ENCODE measurements at regions not wholly inside any gene's neighbourhood (a gene's known extent, or its start where the extent isn't known, plus 50 kb on each side); places are given as distances from the start of the nearest gene placed in this dataset.
A peak's percentile ranks its signal among the peaks of the same experiment; 100 is the strongest.
"Not testable (repeated sequence)": the region's sequence is repeated elsewhere in the genome, so short reads cannot be mapped to it uniquely, and the experiment has no call there.

DNA sequence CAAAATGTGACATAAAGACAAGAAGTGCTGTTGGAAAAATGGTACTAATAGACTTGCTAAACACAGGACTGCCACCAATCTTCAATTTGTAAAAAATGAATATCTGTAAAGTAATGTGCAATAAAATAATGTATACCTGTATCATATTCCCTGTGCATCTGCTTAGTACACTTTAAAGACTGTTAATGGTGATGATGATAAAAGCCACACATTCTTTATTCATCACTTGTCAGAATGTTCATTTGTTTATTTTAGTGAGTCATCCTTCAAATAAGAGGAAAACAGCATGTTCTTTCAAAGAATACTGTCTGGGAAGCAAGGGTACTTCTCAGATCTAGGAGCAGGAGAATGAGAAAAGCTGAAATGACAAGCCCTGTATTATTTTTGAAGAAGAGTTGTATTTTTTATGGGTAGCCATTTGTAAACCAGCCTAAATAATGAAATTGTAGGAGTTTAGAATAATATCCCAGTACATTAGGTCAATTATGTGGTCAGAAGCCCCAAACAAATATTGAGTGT is 78.3 kb upstream of the PSMA6 start:
- intact Hi-C loops (cut with micrococcal nuclease): loop anchor here (1.0 to 10.0 kb wide), 4 partner anchors 57 to 601 kb away; partner anchors contain the start of gene PSMA6
- Histone ChIP-seq H3K27ac (ENCODE audit: low read length) (peak overlapping the region; percentile 56), H3K4me3 (ENCODE audit: low read length) (no peak overlapping the region)

DNA sequence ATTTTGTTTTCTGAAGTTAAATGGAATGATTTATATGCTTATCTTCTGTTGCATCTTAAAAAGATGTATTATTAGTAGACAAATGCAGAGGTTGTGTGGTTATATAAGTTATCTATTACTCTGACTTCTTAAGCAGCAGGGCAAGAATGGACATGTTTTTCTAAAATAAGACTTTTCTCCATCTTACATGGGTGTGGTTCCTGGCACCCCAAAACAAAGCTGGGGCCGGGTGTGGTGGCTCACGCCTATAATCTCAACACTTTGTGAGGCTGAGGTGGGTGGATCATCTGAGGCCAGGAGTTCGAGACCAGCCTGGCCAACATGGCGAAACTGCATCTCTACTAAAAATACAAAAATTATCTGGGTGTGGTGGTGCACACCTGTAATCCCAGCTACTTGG is 77.8 kb upstream of the PSMA6 start:
- H2AFZ ChIP-seq (ENCODE audit: low read length); H3K36me3 ChIP-seq (ENCODE audit: low read depth, low read length); H3F3A ChIP-seq (ENCODE audit: low read length, unreplicated experiment); BruUV-seq (replicated peaks); H3K27me3 ChIP-seq (ENCODE audit: low read length); DNase-seq; H3K4me3 ChIP-seq (ENCODE audit: low read length); H4K20me1 ChIP-seq (ENCODE audit: low read length); H3K9me3 ChIP-seq (ENCODE audit: low read length); ATAC-seq; H3K79me2 ChIP-seq (ENCODE audit: low read length); H3K9me2 ChIP-seq (replicated peaks; ENCODE audit: low read length): not testable (repeated sequence)
- peak overlapping the region; percentile 56 for H3K27ac ChIP-seq (ENCODE audit: low read length)
- CTCF ChIA-PET: interaction anchor here (0.6 to 1.6 kb wide), 5 partner anchors 15 to 814 kb away, joined by 3 to 9 read pairs (median 6); partner anchors contain the start of gene PSMA6
- peaks cover 14% of the 10 kb centered on the region for H3K4me1 ChIP-seq (ENCODE audit: insufficient read depth, low read length)
- peak overlapping the region; percentile 4; the same call in 1 of the 2 replicates for H3K4me2 ChIP-seq (ENCODE audit: low read length)
- POLR2A ChIA-PET (ENCODE audit: unreplicated experiment): interaction anchor here (0.6 kb wide), 1 partner anchor 74 kb away, joined by 4 read pairs; no protein-coding TSS in a partner anchor
- H3K9ac ChIP-seq (ENCODE audit: low read length): 0 out of 2 replicates have a peak overlapping the region, but pooled peaks have one; percentile 2
- intact Hi-C loops (cut with micrococcal nuclease): loop anchor here (1.0 to 10.0 kb wide), 4 partner anchors 57 to 600 kb away; partner anchors contain the start of gene PSMA6

More for the DNA sequence above, 78.3 kb upstream of the PSMA6 start:
- TF ChIP-seq, protein P1, sequence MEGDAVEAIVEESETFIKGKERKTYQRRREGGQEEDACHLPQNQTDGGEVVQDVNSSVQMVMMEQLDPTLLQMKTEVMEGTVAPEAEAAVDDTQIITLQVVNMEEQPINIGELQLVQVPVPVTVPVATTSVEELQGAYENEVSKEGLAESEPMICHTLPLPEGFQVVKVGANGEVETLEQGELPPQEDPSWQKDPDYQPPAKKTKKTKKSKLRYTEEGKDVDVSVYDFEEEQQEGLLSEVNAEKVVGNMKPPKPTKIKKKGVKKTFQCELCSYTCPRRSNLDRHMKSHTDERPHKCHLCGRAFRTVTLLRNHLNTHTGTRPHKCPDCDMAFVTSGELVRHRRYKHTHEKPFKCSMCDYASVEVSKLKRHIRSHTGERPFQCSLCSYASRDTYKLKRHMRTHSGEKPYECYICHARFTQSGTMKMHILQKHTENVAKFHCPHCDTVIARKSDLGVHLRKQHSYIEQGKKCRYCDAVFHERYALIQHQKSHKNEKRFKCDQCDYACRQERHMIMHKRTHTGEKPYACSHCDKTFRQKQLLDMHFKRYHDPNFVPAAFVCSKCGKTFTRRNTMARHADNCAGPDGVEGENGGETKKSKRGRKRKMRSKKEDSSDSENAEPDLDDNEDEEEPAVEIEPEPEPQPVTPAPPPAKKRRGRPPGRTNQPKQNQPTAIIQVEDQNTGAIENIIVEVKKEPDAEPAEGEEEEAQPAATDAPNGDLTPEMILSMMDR (conservative IDR thresholded peaks at IDR 0.05; ENCODE audit: low read depth, low read length): no peak
- no peak for TF ChIP-seq EZH2phosphoT487 (IDR thresholded peaks at IDR 0.05; ENCODE audit: borderline replicate concordance, low read length)
- no peak for TF ChIP-seq EZH2 (IDR thresholded peaks at IDR 0.05; ENCODE audit: low read length, unreplicated experiment)
- Histone ChIP-seq H3K9me3 (ENCODE audit: low read length) (no peaks in the 10 kb centered on the region), H3K4me2 (ENCODE audit: low read length) (peak overlapping the region; percentile 4; the same call in 1 of the 2 replicates), H3F3A (ENCODE audit: low read length, unreplicated experiment) (no peaks in the 10 kb centered on the region), H2AFZ (ENCODE audit: low read length) (no peak overlapping the region), H3K27me3 (ENCODE audit: low read length) (no peaks in the 10 kb centered on the region), H3K4me1 (ENCODE audit: insufficient read depth, low read length) (peaks cover 14% of the 10 kb centered on the region), H3K36me3 (ENCODE audit: low read depth, low read length) (no peaks in the 10 kb centered on the region), H3K79me2 (ENCODE audit: low read length) (no peaks in the 10 kb centered on the region), H3K9me2 (replicated peaks; ENCODE audit: low read length) (no peaks in the 10 kb centered on the region), H4K20me1 (ENCODE audit: low read length) (no peaks in the 10 kb centered on the region), H3K9ac (ENCODE audit: low read length) (0 out of 2 replicates have a peak overlapping the region, but pooled peaks have one; percentile 2)
- CTCF ChIA-PET: interaction anchor here (0.6 kb wide), 1 partner anchor 815 kb away, joined by 3 read pairs; no protein-coding TSS in a partner anchor
- no TSS peak for BruUV-seq (replicated peaks)
- POLR2A ChIA-PET (ENCODE audit: unreplicated experiment): interaction anchor here (0.6 kb wide), 2 partner anchors 74 to 185 kb away, joined by 4 to 6 read pairs; no protein-coding TSS in a partner anchor
- peak; percentile 70 for DNase-seq
- peak; percentile 87 for ATAC-seq

DNA sequence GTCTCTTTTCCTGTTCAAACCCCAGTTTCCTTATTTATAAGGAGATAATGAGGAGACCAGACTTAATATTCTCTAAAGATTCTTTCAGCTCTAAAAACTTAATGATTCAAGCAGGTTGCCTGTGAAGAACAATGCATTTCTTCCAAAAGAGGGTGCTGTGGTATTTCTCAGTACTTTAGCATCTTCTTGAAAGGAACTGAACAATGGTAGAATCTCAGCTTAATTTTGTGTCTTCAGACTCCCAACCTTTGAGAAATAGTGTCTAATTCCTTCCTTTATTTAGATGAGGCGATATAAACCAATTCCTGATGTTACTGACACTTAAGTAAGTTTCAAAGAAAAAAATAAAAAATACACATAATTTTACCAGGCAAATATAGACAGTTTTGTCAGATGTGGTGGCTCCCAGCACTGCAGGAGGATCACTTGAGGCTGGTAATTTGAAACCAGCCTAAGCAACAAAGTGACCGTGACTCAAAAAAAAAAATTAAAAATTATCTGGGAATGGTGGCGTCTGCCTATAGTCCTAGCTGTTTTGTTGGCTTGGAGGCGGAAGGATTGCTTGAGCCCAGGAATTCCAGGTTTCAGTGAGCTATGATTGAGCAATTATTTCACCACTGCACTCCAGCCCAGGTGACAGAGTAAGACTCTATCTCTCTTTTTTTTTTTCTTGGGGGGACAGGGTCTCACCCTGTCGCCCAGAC is 76.9 kb upstream of the PSMA6 start:
- Histone ChIP-seq H2AFZ (ENCODE audit: low read length) (no peak overlapping the region), H3K9me3 (ENCODE audit: low read length) (no peaks in the 10 kb centered on the region), H3K4me2 (ENCODE audit: low read length) (no peak overlapping the region), H3K4me1 (ENCODE audit: insufficient read depth, low read length) (peaks cover 14% of the 10 kb centered on the region), H3K9me2 (replicated peaks; ENCODE audit: low read length) (no peaks in the 10 kb centered on the region), H3K79me2 (ENCODE audit: low read length) (no peaks in the 10 kb centered on the region), H3F3A (ENCODE audit: low read length, unreplicated experiment) (no peaks in the 10 kb centered on the region), H3K27ac (ENCODE audit: low read length) (no peak overlapping the region), H3K36me3 (ENCODE audit: low read depth, low read length) (no peaks in the 10 kb centered on the region), H3K4me3 (ENCODE audit: low read length) (no peak overlapping the region), H3K9ac (ENCODE audit: low read length) (no peak overlapping the region), H3K27me3 (ENCODE audit: low read length) (no peaks in the 10 kb centered on the region), H4K20me1 (ENCODE audit: low read length) (no peaks in the 10 kb centered on the region)
- ChIA-PET POLR2A (ENCODE audit: unreplicated experiment) (interaction anchor here (0.6 kb wide), 2 partner anchors 74 to 188 kb away, joined by 3 read pairs; no protein-coding TSS in a partner anchor), CTCF (interaction anchor here (0.5 to 1.6 kb wide), 9 partner anchors 14 to 342 kb away, joined by 3 to 9 read pairs (median 5); partner anchors contain the start of gene PSMA6)
- ATAC-seq (peak; percentile 34; the same call in 1 of the 2 replicates), DNase-seq (peak; percentile 63)
- intact Hi-C loops (cut with micrococcal nuclease): loop anchor here (1.0 to 10.0 kb wide), 3 partner anchors 74 to 600 kb away; no protein-coding TSS in a partner anchor
- no peak for TF ChIP-seq EZH2phosphoT487 (IDR thresholded peaks at IDR 0.05; ENCODE audit: borderline replicate concordance, low read length)
- TF ChIP-seq, protein P1 (conservative IDR thresholded peaks at IDR 0.05; ENCODE audit: low read depth, low read length): peak; percentile 73
- no peak for TF ChIP-seq EZH2 (IDR thresholded peaks at IDR 0.05; ENCODE audit: low read length, unreplicated experiment)
- no TSS peak for BruUV-seq (replicated peaks)

DNA sequence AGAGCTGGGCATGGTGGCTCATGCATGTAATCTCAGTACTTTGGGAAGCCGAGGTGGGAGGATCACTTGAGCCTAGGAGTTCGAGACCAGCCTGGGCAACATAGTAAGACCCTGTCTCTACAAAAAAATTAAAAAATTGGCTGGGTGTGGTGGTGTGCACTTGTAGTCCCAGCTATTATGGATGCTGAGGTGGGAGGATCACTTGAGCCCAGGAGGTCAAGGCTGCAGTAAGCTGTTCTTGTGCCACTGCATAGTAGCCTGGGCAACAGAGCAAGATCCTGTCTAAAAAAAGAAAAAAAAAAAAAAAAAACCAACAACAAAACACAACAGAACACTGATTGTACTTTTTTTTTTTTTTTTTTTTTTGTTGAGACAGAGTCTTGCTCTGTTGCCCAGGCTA is 74.0 kb upstream of the PSMA6 start:
- H4K20me1 ChIP-seq (ENCODE audit: low read length); H3K9me2 ChIP-seq (replicated peaks; ENCODE audit: low read length); H3K4me2 ChIP-seq (ENCODE audit: low read length); ATAC-seq; H3K9me3 ChIP-seq (ENCODE audit: low read length); H3K27me3 ChIP-seq (ENCODE audit: low read length); H3K9ac ChIP-seq (ENCODE audit: low read length); POLR2A ChIA-PET (ENCODE audit: unreplicated experiment); H3K36me3 ChIP-seq (ENCODE audit: low read depth, low read length); H3K79me2 ChIP-seq (ENCODE audit: low read length); BruUV-seq (replicated peaks); DNase-seq; H2AFZ ChIP-seq (ENCODE audit: low read length); H3F3A ChIP-seq (ENCODE audit: low read length, unreplicated experiment); H3K4me3 ChIP-seq (ENCODE audit: low read length); H3K27ac ChIP-seq (ENCODE audit: low read length): not testable (repeated sequence)
- CTCF ChIA-PET: interaction anchor here (0.6 kb wide), 1 partner anchor 17 kb away, joined by 4 read pairs; no protein-coding TSS in a partner anchor
- intact Hi-C loops (cut with micrococcal nuclease): loop anchor here (10.0 kb wide), 1 partner anchor 597 kb away; no protein-coding TSS in a partner anchor
- peaks cover 14% of the 10 kb centered on the region for H3K4me1 ChIP-seq (ENCODE audit: insufficient read depth, low read length)

Measured in PC-3 (cell line).